ENCODE measurements at regions not wholly inside any gene's neighbourhood (a gene's known extent, or its start where the extent isn't known, plus 50 kb on each side); places are given as distances from the start of the nearest gene placed in this dataset.
"Not testable (repeated sequence)": the region's sequence is repeated elsewhere in the genome, so short reads cannot be mapped to it uniquely, and the experiment has no call there.

- 50% methylated on average over 2 of the region's 2 CpGs for WGBS
- no peaks in the 10 kb centered on the region for H3K4me1 ChIP-seq (ENCODE audit: insufficient read depth)
- H3K36me3 ChIP-seq (ENCODE audit: insufficient read depth), result no peaks in the 10 kb centered on the region
- DNase-seq (ENCODE audit: extremely low spot score), result no peak
- no peak overlapping the region for H3K4me3 ChIP-seq (ENCODE audit: low read depth, low read length)
- H3K27ac ChIP-seq (ENCODE audit: low read depth), result no peak overlapping the region
Observed at GRCh38 chr9:82458296-82458695, 469.7 kb downstream of the SPATA31D1 start.

- no peaks in the 10 kb centered on the region for H3K4me1 ChIP-seq (ENCODE audit: insufficient read depth)
- no peak for DNase-seq (ENCODE audit: extremely low spot score)
- H3K4me3 ChIP-seq (ENCODE audit: low read depth, low read length), result no peak overlapping the region
- no peaks in the 10 kb centered on the region for H3K36me3 ChIP-seq (ENCODE audit: insufficient read depth)
- H3K27ac ChIP-seq (ENCODE audit: low read depth), result no peak overlapping the region
- WGBS, result 75% methylated on average over 11 of the region's 11 CpGs
Observed at GRCh38 chr9:82466616-82467260, 478.2 kb downstream of the SPATA31D1 start.

- 35% methylated on average over 2 of the region's 2 CpGs for WGBS
Observed at GRCh38 chr9:82467436-82467835, 478.9 kb downstream of the SPATA31D1 start.

GRCh38 chr9:82474235-82474634, 485.7 kb downstream of the SPATA31D1 start:
- Histone ChIP-seq H3K27ac (ENCODE audit: low read depth) (no peak overlapping the region), H3K4me1 (ENCODE audit: insufficient read depth) (no peaks in the 10 kb centered on the region), H3K4me3 (ENCODE audit: low read depth, low read length) (no peak overlapping the region), H3K36me3 (ENCODE audit: insufficient read depth) (no peaks in the 10 kb centered on the region)
- no peak for DNase-seq (ENCODE audit: extremely low spot score)

More at GRCh38 chr9:82467436-82467835, 478.9 kb downstream of the SPATA31D1 start:
- DNase-seq (ENCODE audit: extremely low spot score), result no peak
- Histone ChIP-seq H3K4me1 (ENCODE audit: insufficient read depth) (no peaks in the 10 kb centered on the region), H3K27ac (ENCODE audit: low read depth) (no peak overlapping the region), H3K36me3 (ENCODE audit: insufficient read depth) (no peaks in the 10 kb centered on the region), H3K4me3 (ENCODE audit: low read depth, low read length) (no peak overlapping the region)

GRCh38 chr9:82475584-82476301, 487.2 kb downstream of the SPATA31D1 start:
- WGBS, result 69% methylated on average over 4 of the region's 4 CpGs
- Histone ChIP-seq H3K27ac (ENCODE audit: low read depth) (no peak overlapping the region), H3K4me1 (ENCODE audit: insufficient read depth) (no peaks in the 10 kb centered on the region)

GRCh38 chr9:82480921-82481320, 492.3 kb downstream of the SPATA31D1 start:
- DNase-seq (ENCODE audit: extremely low spot score), result no peak
- Histone ChIP-seq H3K4me1 (ENCODE audit: insufficient read depth) (no peaks in the 10 kb centered on the region), H3K36me3 (ENCODE audit: insufficient read depth) (no peaks in the 10 kb centered on the region), H3K4me3 (ENCODE audit: low read depth, low read length) (no peak overlapping the region), H3K27ac (ENCODE audit: low read depth) (no peak overlapping the region)
- WGBS, result 39% methylated on average over 2 of the region's 2 CpGs

More at GRCh38 chr9:82475584-82476301, 487.2 kb downstream of the SPATA31D1 start:
- no peaks in the 10 kb centered on the region for H3K36me3 ChIP-seq (ENCODE audit: insufficient read depth)
- DNase-seq (ENCODE audit: extremely low spot score), result no peak
- H3K4me3 ChIP-seq (ENCODE audit: low read depth, low read length), result no peak overlapping the region

- peaks cover 3% of the 10 kb centered on the region for H3K4me1 ChIP-seq (ENCODE audit: insufficient read depth)
- H3K36me3 ChIP-seq (ENCODE audit: insufficient read depth), result no peaks in the 10 kb centered on the region
- 79% methylated on average over 2 of the region's 2 CpGs for WGBS
- H3K4me3 ChIP-seq (ENCODE audit: low read depth, low read length), result no peak overlapping the region
- no peak overlapping the region for H3K27ac ChIP-seq (ENCODE audit: low read depth)
- no peak for DNase-seq (ENCODE audit: extremely low spot score)
Observed at GRCh38 chr9:82487935-82488312, 499.4 kb downstream of the SPATA31D1 start.

- WGBS, result 39% methylated on average over 8 of the region's 8 CpGs
Observed at GRCh38 chr9:82488313-82489200, 500.0 kb downstream of the SPATA31D1 start.

GRCh38 chr9:82489201-82489821, 500.7 kb downstream of the SPATA31D1 start:
- Histone ChIP-seq H3K4me1 (ENCODE audit: insufficient read depth) (peaks cover 3% of the 10 kb centered on the region), H3K36me3 (ENCODE audit: insufficient read depth) (no peaks in the 10 kb centered on the region), H3K4me3 (ENCODE audit: low read depth, low read length) (no peak overlapping the region), H3K27ac (ENCODE audit: low read depth) (no peak overlapping the region)
- WGBS, result 72% methylated on average over 5 of the region's 5 CpGs
- DNase-seq (ENCODE audit: extremely low spot score), result no peak

More at GRCh38 chr9:82488313-82489200, 500.0 kb downstream of the SPATA31D1 start:
- peaks cover 3% of the 10 kb centered on the region for H3K4me1 ChIP-seq (ENCODE audit: insufficient read depth)
- peak; percentile 86 for DNase-seq (ENCODE audit: extremely low spot score)
- H3K36me3 ChIP-seq (ENCODE audit: insufficient read depth), result no peaks in the 10 kb centered on the region
- H3K4me3 ChIP-seq (ENCODE audit: low read depth, low read length), result no peak overlapping the region
- no peak overlapping the region for H3K27ac ChIP-seq (ENCODE audit: low read depth)

- H3K4me3 ChIP-seq (ENCODE audit: low read depth, low read length), result no peak overlapping the region
- H3K27ac ChIP-seq (ENCODE audit: low read depth), result no peak overlapping the region
- no peak for DNase-seq (ENCODE audit: extremely low spot score)
- peaks cover 3% of the 10 kb centered on the region for H3K4me1 ChIP-seq (ENCODE audit: insufficient read depth)
- H3K36me3 ChIP-seq (ENCODE audit: insufficient read depth), result no peaks in the 10 kb centered on the region
- whole genome bisulfite sequencing, result 39% methylated on average over 4 of the region's 4 CpGs
Observed at GRCh38 chr9:82490019-82490499, 501.5 kb downstream of the SPATA31D1 start.

- not testable (repeated sequence) for H3K36me3 ChIP-seq (ENCODE audit: insufficient read depth); DNase-seq (ENCODE audit: extremely low spot score); H3K4me3 ChIP-seq (ENCODE audit: low read depth, low read length); H3K4me1 ChIP-seq (ENCODE audit: insufficient read depth); H3K27ac ChIP-seq (ENCODE audit: low read depth)
- 96% methylated on average over 5 of the region's 5 CpGs for WGBS
Observed at GRCh38 chr9:82490821-82491220, 502.2 kb downstream of the SPATA31D1 start.

GRCh38 chr9:82491604-82492003, 503.0 kb downstream of the SPATA31D1 start:
- 98% methylated on average over 3 of the region's 3 CpGs for WGBS
- peaks cover 3% of the 10 kb centered on the region for H3K4me1 ChIP-seq (ENCODE audit: insufficient read depth)
- no peak overlapping the region for H3K4me3 ChIP-seq (ENCODE audit: low read depth, low read length)

GRCh38 chr9:82492274-82492673, 503.7 kb downstream of the SPATA31D1 start:
- Histone ChIP-seq H3K4me1 (ENCODE audit: insufficient read depth) (peaks cover 3% of the 10 kb centered on the region), H3K36me3 (ENCODE audit: insufficient read depth) (no peaks in the 10 kb centered on the region), H3K4me3 (ENCODE audit: low read depth, low read length) (no peak overlapping the region), H3K27ac (ENCODE audit: low read depth) (no peak overlapping the region)
- no peak for DNase-seq (ENCODE audit: extremely low spot score)
- 53% methylated on average over 4 of the region's 4 CpGs for WGBS

More at GRCh38 chr9:82491604-82492003, 503.0 kb downstream of the SPATA31D1 start:
- no peak for DNase-seq (ENCODE audit: extremely low spot score)
- Histone ChIP-seq H3K36me3 (ENCODE audit: insufficient read depth) (no peaks in the 10 kb centered on the region), H3K27ac (ENCODE audit: low read depth) (no peak overlapping the region)
